ENCODE measurements at regions not wholly inside any gene's neighbourhood (a gene's known extent, or its start where the extent isn't known, plus 50 kb on each side); places are given as distances from the start of the nearest gene placed in this dataset.

DNA sequence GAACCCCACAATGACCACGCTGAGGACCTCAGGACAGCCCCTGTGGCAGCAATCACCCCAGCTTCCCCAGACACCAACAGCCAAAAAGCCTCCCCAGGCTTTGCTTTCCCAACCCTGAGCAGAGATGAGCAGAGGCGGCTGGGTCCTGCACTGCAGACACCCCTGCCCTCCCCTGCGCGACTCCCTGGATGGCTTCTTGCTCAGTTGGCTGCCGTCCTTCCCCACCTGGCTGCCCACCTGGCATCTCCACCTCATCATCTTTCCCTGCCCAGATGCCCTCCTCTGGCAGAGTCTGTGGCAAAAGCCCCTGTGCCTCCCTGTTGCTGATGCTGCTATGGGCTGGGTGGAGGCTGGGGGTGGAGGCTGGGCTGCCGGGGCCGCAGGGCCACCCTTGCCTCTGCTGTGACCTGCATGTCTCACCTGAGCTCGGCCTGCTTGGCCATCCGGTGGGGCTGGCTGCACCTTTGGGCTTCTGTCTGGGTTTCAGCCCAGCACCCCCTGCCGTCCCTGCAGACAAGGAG is 567.7 kb downstream of the TCERG1L start:
- Histone ChIP-seq H3K36me3 (ENCODE audit: insufficient read depth, low read depth, low read length) (no peaks in the 10 kb centered on the region), H3K9ac (ENCODE audit: low read depth, low read length) (no peak overlapping the region), H3K27me3 (ENCODE audit: insufficient read depth, low read length) (no peaks in the 10 kb centered on the region), H3K27ac (ENCODE audit: low read length) (no peak overlapping the region), H3K4me3 (ENCODE audit: low read length) (no peak overlapping the region), H3K9me3 (ENCODE audit: insufficient read depth, low read depth, low read length) (no peaks in the 10 kb centered on the region), H3K4me1 (ENCODE audit: insufficient read depth, low read length) (no peaks in the 10 kb centered on the region)

- Histone ChIP-seq H3K27ac (ENCODE audit: low read length) (no peak overlapping the region), H3K9me3 (ENCODE audit: insufficient read depth, low read depth, low read length) (no peaks in the 10 kb centered on the region), H3K36me3 (ENCODE audit: insufficient read depth, low read depth, low read length) (no peaks in the 10 kb centered on the region), H3K9ac (ENCODE audit: low read depth, low read length) (no peak overlapping the region), H3K27me3 (ENCODE audit: insufficient read depth, low read length) (no peaks in the 10 kb centered on the region), H3K4me3 (ENCODE audit: low read length) (no peak overlapping the region), H3K4me1 (ENCODE audit: insufficient read depth, low read length) (no peaks in the 10 kb centered on the region)
These were observed 566.9 kb downstream of the TCERG1L start for GRCh38 chr10:130744631-130745030.

DNA sequence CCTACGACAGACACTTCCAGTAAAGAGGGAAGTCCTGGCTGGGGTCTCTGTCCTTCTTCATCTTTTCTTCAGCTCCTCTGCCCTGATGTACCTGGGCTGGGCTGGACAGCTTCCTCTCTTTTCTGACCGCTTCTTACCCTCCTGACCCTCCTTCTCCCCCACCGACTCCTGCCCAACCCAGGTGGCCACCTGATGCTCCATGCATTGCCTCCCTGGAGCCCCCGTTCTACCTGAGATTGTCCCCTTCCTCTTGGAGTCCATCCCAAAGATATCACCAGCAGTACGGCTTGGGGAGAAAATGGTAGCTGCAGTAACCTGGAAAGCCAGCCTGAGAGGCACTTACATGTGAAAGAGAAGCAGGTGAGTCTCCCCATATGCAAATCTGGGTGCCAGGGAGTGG is 566.3 kb downstream of the TCERG1L start:
- no peaks in the 10 kb centered on the region for H3K36me3 ChIP-seq (ENCODE audit: insufficient read depth, low read depth, low read length)
- H3K9ac ChIP-seq (ENCODE audit: low read depth, low read length) = no peak overlapping the region
- H3K9me3 ChIP-seq (ENCODE audit: insufficient read depth, low read depth, low read length) = no peaks in the 10 kb centered on the region
- no peaks in the 10 kb centered on the region for H3K4me1 ChIP-seq (ENCODE audit: insufficient read depth, low read length)
- H3K27me3 ChIP-seq (ENCODE audit: insufficient read depth, low read length) = no peaks in the 10 kb centered on the region
- no peak overlapping the region for H3K4me3 ChIP-seq (ENCODE audit: low read length)
- H3K27ac ChIP-seq (ENCODE audit: low read length) = no peak overlapping the region

DNA sequence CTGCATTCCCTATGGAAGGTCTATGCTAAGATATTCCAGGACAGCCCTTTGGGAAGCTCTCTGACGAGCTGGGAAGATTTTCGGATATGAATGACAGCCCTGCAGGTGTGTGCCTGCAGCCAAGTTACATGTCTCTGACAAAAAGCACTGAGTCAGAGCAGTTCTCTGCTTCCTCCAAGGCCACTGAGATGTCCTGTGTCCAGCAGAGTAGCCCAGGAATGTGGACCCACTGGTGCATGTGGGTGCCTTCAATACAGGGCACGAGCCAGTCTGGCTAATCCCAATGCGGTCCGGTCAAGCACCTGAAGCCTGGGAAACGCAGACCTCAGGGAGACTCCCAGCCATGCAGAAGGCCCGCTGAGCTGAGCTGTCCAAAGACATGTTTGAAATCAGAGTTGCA is 565.7 kb downstream of the TCERG1L start:
- H3K4me3 ChIP-seq (ENCODE audit: low read length) = no peak overlapping the region
- no peaks in the 10 kb centered on the region for H3K9me3 ChIP-seq (ENCODE audit: insufficient read depth, low read depth, low read length)
- no peaks in the 10 kb centered on the region for H3K36me3 ChIP-seq (ENCODE audit: insufficient read depth, low read depth, low read length)
- no peak overlapping the region for H3K9ac ChIP-seq (ENCODE audit: low read depth, low read length)
- no peak overlapping the region for H3K27ac ChIP-seq (ENCODE audit: low read length)
- H3K27me3 ChIP-seq (ENCODE audit: insufficient read depth, low read length) = no peaks in the 10 kb centered on the region
- H3K4me1 ChIP-seq (ENCODE audit: insufficient read depth, low read length) = no peaks in the 10 kb centered on the region

- no peak overlapping the region for H3K4me3 ChIP-seq (ENCODE audit: low read length)
- no peaks in the 10 kb centered on the region for H3K27me3 ChIP-seq (ENCODE audit: insufficient read depth, low read length)
- H3K9me3 ChIP-seq (ENCODE audit: insufficient read depth, low read depth, low read length) = no peaks in the 10 kb centered on the region
- no peak overlapping the region for H3K9ac ChIP-seq (ENCODE audit: low read depth, low read length)
- no peaks in the 10 kb centered on the region for H3K4me1 ChIP-seq (ENCODE audit: insufficient read depth, low read length)
- no peak overlapping the region for H3K27ac ChIP-seq (ENCODE audit: low read length)
- H3K36me3 ChIP-seq (ENCODE audit: insufficient read depth, low read depth, low read length) = no peaks in the 10 kb centered on the region
These were observed 565.2 kb downstream of the TCERG1L start for GRCh38 chr10:130746311-130746710.

DNA sequence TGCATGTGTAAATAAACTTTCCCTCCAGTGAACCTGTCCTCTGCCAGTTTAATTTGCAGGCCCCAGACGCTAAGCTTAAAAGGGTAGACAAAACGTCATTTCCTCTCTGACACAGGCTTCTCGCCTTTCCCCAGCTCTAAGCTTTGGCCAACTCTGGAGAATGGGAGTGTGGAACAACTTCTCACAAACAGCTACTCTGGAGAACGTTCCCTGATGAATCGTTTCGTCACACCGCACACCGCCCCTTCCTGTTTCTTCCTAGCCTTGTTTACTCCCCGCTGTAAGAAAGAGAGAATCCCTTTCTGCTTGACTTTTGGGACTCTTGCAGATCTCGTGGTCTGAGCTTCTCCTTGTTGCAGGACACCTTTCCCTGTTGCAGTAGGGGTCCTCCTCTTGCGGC is 564.2 kb downstream of the TCERG1L start:
- Histone ChIP-seq H3K36me3 (ENCODE audit: insufficient read depth, low read depth, low read length) (no peaks in the 10 kb centered on the region), H3K4me1 (ENCODE audit: insufficient read depth, low read length) (no peaks in the 10 kb centered on the region), H3K9me3 (ENCODE audit: insufficient read depth, low read depth, low read length) (no peaks in the 10 kb centered on the region), H3K27ac (ENCODE audit: low read length) (no peak overlapping the region), H3K9ac (ENCODE audit: low read depth, low read length) (no peak overlapping the region), H3K27me3 (ENCODE audit: insufficient read depth, low read length) (no peaks in the 10 kb centered on the region), H3K4me3 (ENCODE audit: low read length) (no peak overlapping the region)

DNA sequence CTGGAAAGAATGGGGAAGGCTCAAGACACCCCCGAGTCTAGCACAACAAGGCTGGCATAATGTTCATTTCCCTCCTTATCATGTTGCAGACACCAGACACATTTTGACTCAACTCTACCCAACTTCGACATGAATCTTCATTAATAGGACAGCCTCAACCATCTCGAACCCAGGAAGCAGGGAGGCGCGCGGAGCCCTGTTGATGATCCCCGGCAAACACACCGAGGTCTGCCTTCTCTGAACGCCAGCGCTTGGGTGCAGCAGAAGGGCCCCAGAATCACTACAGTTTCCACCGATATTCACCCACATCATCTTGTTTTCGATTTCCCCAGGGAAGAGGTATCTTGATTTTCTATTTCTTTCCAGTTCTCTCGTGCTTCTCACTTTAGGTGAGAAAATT is 563.6 kb downstream of the TCERG1L start:
- H3K4me1 ChIP-seq (ENCODE audit: insufficient read depth, low read length) = no peaks in the 10 kb centered on the region
- H3K36me3 ChIP-seq (ENCODE audit: insufficient read depth, low read depth, low read length) = no peaks in the 10 kb centered on the region
- H3K27ac ChIP-seq (ENCODE audit: low read length) = no peak overlapping the region
- no peaks in the 10 kb centered on the region for H3K27me3 ChIP-seq (ENCODE audit: insufficient read depth, low read length)
- H3K4me3 ChIP-seq (ENCODE audit: low read length) = no peak overlapping the region
- H3K9me3 ChIP-seq (ENCODE audit: insufficient read depth, low read depth, low read length) = no peaks in the 10 kb centered on the region
- no peak overlapping the region for H3K9ac ChIP-seq (ENCODE audit: low read depth, low read length)

GRCh38 chr10:130748409-130749057 is 563.0 kb downstream of the TCERG1L start:
- H3K36me3 ChIP-seq (ENCODE audit: insufficient read depth, low read depth, low read length) = no peaks in the 10 kb centered on the region
- H3K27ac ChIP-seq (ENCODE audit: low read length) = no peak overlapping the region
- H3K27me3 ChIP-seq (ENCODE audit: insufficient read depth, low read length) = no peaks in the 10 kb centered on the region
- no peak overlapping the region for H3K4me3 ChIP-seq (ENCODE audit: low read length)
- no peaks in the 10 kb centered on the region for H3K4me1 ChIP-seq (ENCODE audit: insufficient read depth, low read length)
- H3K9ac ChIP-seq (ENCODE audit: low read depth, low read length) = no peak overlapping the region
- H3K9me3 ChIP-seq (ENCODE audit: insufficient read depth, low read depth, low read length) = no peaks in the 10 kb centered on the region

GRCh38 chr10:130749911-130750310 is 561.6 kb downstream of the TCERG1L start:
- Histone ChIP-seq H3K9me3 (ENCODE audit: insufficient read depth, low read depth, low read length) (no peaks in the 10 kb centered on the region), H3K27me3 (ENCODE audit: insufficient read depth, low read length) (no peaks in the 10 kb centered on the region), H3K4me3 (ENCODE audit: low read length) (no peak overlapping the region), H3K36me3 (ENCODE audit: insufficient read depth, low read depth, low read length) (no peaks in the 10 kb centered on the region), H3K9ac (ENCODE audit: low read depth, low read length) (no peak overlapping the region), H3K27ac (ENCODE audit: low read length) (no peak overlapping the region), H3K4me1 (ENCODE audit: insufficient read depth, low read length) (no peaks in the 10 kb centered on the region)

DNA sequence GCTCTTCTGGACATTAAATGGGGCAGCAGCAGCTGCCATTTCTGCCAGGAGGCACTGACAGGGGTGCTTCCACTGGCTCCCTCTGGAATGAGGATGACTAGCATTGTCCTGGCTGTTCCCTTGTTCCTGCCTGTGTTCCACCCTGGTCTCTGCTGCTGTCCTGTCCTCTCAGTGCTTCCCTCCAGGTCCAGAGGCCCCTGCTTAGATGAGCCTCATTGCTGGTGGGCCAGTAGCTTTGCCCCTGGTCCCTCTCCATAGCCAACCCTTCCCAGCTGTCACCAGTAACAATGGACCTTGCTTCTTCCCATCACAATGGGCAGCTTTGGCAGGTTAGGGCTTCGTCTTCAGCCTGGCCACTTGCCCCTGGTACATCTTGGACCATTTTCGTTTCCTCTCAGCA is 561.1 kb downstream of the TCERG1L start:
- Histone ChIP-seq H3K27me3 (ENCODE audit: insufficient read depth, low read length) (no peaks in the 10 kb centered on the region), H3K4me1 (ENCODE audit: insufficient read depth, low read length) (no peaks in the 10 kb centered on the region), H3K4me3 (ENCODE audit: low read length) (no peak overlapping the region), H3K9ac (ENCODE audit: low read depth, low read length) (no peak overlapping the region), H3K36me3 (ENCODE audit: insufficient read depth, low read depth, low read length) (no peaks in the 10 kb centered on the region), H3K9me3 (ENCODE audit: insufficient read depth, low read depth, low read length) (no peaks in the 10 kb centered on the region), H3K27ac (ENCODE audit: low read length) (no peak overlapping the region)

DNA sequence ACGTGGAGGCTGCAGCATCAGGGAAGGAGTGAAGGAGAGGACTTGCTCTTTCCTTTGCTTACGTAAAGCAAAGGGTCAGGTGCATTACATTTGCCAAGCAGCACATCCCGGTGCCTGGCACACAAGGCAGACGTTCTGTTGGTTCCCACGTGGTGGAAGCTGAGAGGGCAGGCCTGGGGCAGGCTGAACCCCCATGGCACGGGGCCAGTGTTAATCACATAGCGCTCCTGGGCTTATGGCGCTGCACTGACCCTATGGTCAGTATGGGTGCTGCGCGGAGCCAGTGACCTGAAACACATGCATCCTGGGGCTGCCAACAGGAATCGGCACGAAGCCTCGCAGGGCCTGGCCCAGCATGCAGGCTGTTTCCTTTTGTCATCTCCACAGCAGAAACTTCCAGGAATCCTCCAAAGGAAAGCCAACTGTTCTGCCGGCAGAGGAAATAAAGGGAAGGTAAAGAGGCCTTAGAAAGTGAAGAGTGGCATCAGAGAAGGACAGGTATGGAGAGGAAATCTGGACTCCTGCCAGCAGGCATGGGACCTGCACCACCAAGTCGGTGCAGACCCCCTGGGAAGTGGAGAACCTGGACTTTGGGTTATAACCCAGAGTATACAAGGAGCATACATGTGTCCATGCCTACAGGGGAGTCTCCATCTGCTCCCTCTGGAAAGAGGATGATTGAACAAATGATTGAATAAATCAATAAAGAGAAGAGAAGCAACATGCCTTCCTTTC is 560.2 kb downstream of the TCERG1L start:
- no peak overlapping the region for H3K9ac ChIP-seq (ENCODE audit: low read depth, low read length)
- H3K9me3 ChIP-seq (ENCODE audit: insufficient read depth, low read depth, low read length) = no peaks in the 10 kb centered on the region
- H3K27ac ChIP-seq (ENCODE audit: low read length) = no peak overlapping the region
- H3K27me3 ChIP-seq (ENCODE audit: insufficient read depth, low read length) = no peaks in the 10 kb centered on the region
- no peaks in the 10 kb centered on the region for H3K36me3 ChIP-seq (ENCODE audit: insufficient read depth, low read depth, low read length)
- H3K4me3 ChIP-seq (ENCODE audit: low read length) = no peak overlapping the region
- H3K4me1 ChIP-seq (ENCODE audit: insufficient read depth, low read length) = no peaks in the 10 kb centered on the region

GRCh38 chr10:130751851-130752250 is 559.7 kb downstream of the TCERG1L start:
- H3K27me3 ChIP-seq (ENCODE audit: insufficient read depth, low read length) = no peaks in the 10 kb centered on the region
- no peaks in the 10 kb centered on the region for H3K36me3 ChIP-seq (ENCODE audit: insufficient read depth, low read depth, low read length)
- no peak overlapping the region for H3K4me3 ChIP-seq (ENCODE audit: low read length)
- H3K9me3 ChIP-seq (ENCODE audit: insufficient read depth, low read depth, low read length) = no peaks in the 10 kb centered on the region
- no peaks in the 10 kb centered on the region for H3K4me1 ChIP-seq (ENCODE audit: insufficient read depth, low read length)
- no peak overlapping the region for H3K27ac ChIP-seq (ENCODE audit: low read length)
- no peak overlapping the region for H3K9ac ChIP-seq (ENCODE audit: low read depth, low read length)
